SIG-M5 (cell line): ENCODE measurements at regions not wholly inside any gene's neighbourhood (a gene's known extent, or its start where the extent isn't known, plus 50 kb on each side); places are given as distances from the start of the nearest gene placed in this dataset.
"Not testable (repeated sequence)": the region's sequence is repeated elsewhere in the genome, so short reads cannot be mapped to it uniquely, and the experiment has no call there.

Source experiments
- DNase-seq: peaks from one replicate; lab custom pipeline; 2025; lab: John Stamatoyannopoulos, UW

GRCh38 chrX:139199933-139200332 lies 330.6 kb upstream of the F9 start:
- DNase-seq: no peak

GRCh38 chrX:139198936-139199335 lies 331.6 kb upstream of the F9 start:
- no peak for DNase-seq

- DNase-seq: no peak
Observed at GRCh38 chrX:139196890-139197289, 333.6 kb upstream of the F9 start.

- no peak for DNase-seq
Observed at GRCh38 chrX:139194571-139195280, 335.8 kb upstream of the F9 start.

- no peak for DNase-seq
Observed at GRCh38 chrX:139192386-139192961, 338.1 kb upstream of the F9 start.

- DNase-seq: no peak
Observed at GRCh38 chrX:139191746-139192385, 338.7 kb upstream of the F9 start.

- DNase-seq: no peak
Observed at GRCh38 chrX:139191286-139191685, 339.3 kb upstream of the F9 start.

GRCh38 chrX:139187738-139188137 lies 342.8 kb upstream of the F9 start:
- DNase-seq: no peak

GRCh38 chrX:139186991-139187390 lies 343.5 kb upstream of the F9 start:
- DNase-seq: no peak

GRCh38 chrX:139179592-139179991 lies 350.9 kb upstream of the F9 start:
- no peak for DNase-seq

GRCh38 chrX:139178980-139179379 lies 351.6 kb upstream of the F9 start:
- DNase-seq: no peak

- DNase-seq: no peak
Observed at GRCh38 chrX:139172731-139173130, 357.8 kb upstream of the F9 start.

GRCh38 chrX:139170526-139171173 lies 359.9 kb upstream of the F9 start:
- DNase-seq: no peak

- no peak for DNase-seq
Observed at GRCh38 chrX:139167282-139167681, 363.3 kb upstream of the F9 start.

GRCh38 chrX:139158256-139158655 lies 372.3 kb upstream of the F9 start:
- no peak for DNase-seq

GRCh38 chrX:139156356-139156755 lies 374.2 kb upstream of the F9 start:
- no peak for DNase-seq

- DNase-seq: not testable (repeated sequence)
Observed at GRCh38 chrX:139146625-139147024, 383.9 kb upstream of the F9 start.

- no peak for DNase-seq
Observed at GRCh38 chrX:139141370-139141769, 389.2 kb upstream of the F9 start.

GRCh38 chrX:139134316-139134715 lies 396.2 kb upstream of the F9 start:
- DNase-seq: no peak

GRCh38 chrX:139126493-139126892 lies 404.0 kb upstream of the F9 start:
- no peak for DNase-seq

GRCh38 chrX:139125916-139126315 lies 404.6 kb upstream of the F9 start:
- no peak for DNase-seq

GRCh38 chrX:139121616-139122286 lies 408.8 kb upstream of the F9 start:
- DNase-seq: no peak
